GM12873 (cell line): ENCODE measurements at regions not wholly inside any gene's neighbourhood (a gene's known extent, or its start where the extent isn't known, plus 50 kb on each side); places are given as distances from the start of the nearest gene placed in this dataset.

Source experiments
- TF ChIP-seq, protein P1 (sequence below): IDR thresholded peaks from 2 replicates; pipeline ENCODE4 v1.5.1; 2012; ENCODE audit warnings: low read depth, mild to moderate bottlenecking, moderate library complexity, low read length, control low read depth; ENCODE audit not compliant: insufficient read depth; ENCODE audit errors: missing control alignments

- TF ChIP-seq, protein P1, sequence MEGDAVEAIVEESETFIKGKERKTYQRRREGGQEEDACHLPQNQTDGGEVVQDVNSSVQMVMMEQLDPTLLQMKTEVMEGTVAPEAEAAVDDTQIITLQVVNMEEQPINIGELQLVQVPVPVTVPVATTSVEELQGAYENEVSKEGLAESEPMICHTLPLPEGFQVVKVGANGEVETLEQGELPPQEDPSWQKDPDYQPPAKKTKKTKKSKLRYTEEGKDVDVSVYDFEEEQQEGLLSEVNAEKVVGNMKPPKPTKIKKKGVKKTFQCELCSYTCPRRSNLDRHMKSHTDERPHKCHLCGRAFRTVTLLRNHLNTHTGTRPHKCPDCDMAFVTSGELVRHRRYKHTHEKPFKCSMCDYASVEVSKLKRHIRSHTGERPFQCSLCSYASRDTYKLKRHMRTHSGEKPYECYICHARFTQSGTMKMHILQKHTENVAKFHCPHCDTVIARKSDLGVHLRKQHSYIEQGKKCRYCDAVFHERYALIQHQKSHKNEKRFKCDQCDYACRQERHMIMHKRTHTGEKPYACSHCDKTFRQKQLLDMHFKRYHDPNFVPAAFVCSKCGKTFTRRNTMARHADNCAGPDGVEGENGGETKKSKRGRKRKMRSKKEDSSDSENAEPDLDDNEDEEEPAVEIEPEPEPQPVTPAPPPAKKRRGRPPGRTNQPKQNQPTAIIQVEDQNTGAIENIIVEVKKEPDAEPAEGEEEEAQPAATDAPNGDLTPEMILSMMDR: no peak
Measured at GRCh38 chr11:11043721-11044120, 185.9 kb upstream of the ZBED5 start.

DNA sequence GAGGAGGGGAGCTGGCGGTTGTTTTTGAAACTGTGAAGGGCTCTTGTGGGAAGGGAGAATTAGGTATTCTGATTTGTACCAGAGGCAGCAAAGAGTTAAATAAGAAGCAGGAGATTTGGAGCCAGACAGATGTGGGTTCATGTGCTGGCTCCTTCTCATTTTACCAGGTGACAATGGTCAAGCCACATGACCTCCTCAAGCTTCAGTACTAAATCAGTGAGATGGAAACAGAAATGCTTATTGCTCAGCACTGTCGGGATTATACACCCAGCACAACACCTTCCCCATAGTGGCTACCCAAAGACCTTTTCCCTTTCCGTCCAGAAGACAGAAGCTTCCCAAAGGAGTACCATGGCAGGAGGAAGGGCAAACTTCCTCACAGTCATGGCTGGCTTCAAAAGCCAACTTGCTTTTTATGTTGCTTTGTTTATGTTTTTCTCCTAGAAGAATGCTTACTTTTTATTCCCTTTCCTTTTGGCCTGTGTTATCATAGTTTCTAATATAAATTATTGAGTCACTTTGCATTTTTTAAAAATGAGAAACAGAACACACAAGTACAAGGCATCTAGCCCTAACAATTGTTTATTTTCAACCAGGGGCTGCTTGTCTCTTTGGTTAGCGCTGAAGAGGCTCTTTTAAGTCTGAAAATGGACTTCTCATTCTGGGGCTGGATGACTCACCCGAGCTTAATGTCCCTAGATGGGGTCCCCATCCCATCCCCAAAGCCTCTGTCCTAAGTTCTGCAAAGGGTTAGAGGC is 181.5 kb upstream of the ZBED5 start:
- TF ChIP-seq, protein P1: no peak

DNA sequence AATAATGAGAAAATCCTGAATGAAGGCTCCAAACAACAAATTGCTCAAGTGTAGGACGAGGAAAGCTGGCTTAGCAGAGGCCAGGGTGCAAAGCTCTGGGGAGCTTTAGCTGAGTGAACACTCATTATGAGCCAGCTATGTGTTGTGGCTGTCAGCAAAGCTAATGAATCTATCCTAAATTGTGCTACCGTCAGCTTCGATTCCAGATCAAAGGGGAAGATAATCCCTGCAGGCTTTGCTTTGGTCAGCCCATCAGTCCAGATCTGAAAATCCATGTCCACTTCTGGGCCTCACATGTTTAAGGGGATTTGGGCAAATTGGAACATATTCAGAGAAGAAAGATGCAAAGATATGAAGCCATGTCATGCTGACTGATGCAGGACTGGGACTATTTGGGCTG is 180.9 kb upstream of the ZBED5 start:
- TF ChIP-seq, protein P1: no peak

DNA sequence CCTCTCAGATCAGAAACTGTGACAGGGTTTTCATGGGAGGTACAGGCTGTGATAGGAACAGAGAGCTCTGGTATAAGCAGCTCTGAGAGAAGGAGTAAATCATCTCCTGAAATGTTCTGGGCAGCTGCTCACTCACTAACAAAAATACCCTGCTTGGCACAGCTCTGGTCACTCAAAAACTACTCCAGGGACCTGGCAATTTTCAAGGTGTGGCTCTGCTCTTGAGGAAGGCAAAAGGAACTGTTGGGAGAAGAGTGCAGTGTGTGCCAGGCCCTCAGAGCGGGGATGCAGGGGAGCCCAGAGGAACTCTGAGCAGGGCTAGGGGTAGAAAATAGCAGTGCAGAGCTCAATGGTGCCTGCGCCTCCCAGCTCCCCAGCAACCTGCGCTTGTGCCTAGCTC is 180.5 kb upstream of the ZBED5 start:
- TF ChIP-seq, protein P1: no peak

DNA sequence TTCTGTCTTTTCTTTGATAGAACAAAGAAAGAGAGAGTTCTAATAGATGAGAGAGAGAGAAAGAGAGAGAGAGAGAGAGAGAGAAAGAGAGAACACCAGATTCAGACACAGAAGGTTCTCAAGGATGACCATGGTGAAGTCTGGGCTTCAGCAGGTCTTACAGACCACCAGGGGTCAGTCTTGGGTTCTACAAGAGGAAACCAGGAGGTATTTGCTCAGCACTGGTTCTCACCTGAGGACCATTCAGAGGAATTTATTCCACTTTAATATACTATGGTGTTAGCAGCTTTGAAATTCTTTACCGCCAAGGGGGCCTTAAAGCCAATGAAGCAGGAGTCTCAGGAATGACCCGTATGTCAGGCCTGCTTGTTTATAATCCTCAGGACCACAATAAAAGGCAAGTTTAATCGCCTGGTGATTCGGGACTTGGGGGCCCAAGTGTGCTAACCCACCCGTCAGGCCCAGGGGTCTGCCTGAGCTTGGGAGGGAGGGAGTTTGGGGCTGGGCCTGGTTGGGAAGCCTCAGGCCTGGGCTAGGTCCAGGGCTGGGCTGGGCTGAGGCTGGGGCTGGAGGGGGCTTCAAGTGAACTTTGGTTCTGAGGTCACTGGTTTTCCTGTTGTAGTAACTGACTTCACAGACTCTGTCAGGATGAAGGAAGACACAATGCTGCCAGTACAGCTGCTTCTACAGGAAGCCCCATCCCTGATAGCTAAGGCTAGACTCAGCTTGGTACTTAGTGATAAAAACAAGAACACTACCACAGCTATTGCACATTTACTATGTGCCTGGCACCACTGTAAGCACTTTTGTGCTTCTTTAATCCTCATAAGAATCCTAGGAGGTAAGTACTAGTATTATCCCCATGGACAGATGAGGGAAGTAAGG is 179.2 kb upstream of the ZBED5 start:
- TF ChIP-seq, protein P1: peak; percentile 77

- TF ChIP-seq, protein P1: no peak
Measured at GRCh38 chr11:11036185-11036847, 178.5 kb upstream of the ZBED5 start.

DNA sequence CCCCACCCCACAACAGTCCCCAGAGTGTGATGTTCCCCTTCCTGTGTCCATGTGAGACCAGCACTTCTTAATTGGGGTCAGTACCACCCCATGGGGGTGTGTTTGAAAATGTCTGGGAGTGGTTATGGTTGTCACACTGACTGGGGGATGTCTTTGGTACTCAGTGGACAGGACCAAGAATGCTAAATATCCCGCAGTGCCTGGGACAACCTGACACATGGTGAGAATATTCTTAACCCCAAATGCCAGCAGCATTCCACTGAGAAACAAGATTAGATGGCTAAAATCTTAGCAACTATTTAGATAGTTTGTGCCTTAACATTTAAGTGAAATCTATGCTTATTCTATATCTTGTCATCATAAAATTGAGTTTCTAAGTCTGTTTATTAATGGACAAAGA is 177.5 kb upstream of the ZBED5 start:
- TF ChIP-seq, protein P1: no peak
